WTC11 (cell line): ENCODE measurements at regions not wholly inside any gene's neighbourhood (a gene's known extent, or its start where the extent isn't known, plus 50 kb on each side); places are given as distances from the start of the nearest gene placed in this dataset.

ENCODE experiments used
- ATAC-seq: fragments of 200-7000 bp; cut with Tn5 transposase; 2 replicates; pipeline ENCODE4 v1.10.0; 2021; ENCODE audit warnings: mild to moderate bottlenecking, moderate library complexity
- CTCF ChIA-PET: fragments of 300-600 bp; sonication (Branson Sonifier 250); formaldehyde crosslinking; loops from one replicate; lab custom pipeline; 2021; ENCODE audit warnings: antibody characterized with exemption; lab: Charles Lee
- POLR2A ChIA-PET: fragments of 350-600 bp; sonication (Branson Sonifier 250); formaldehyde crosslinking; loops from one replicate; lab custom pipeline; 2021; ENCODE audit warnings: antibody characterized with exemption; lab: Charles Lee
- DNase-seq: peaks from one replicate; pipeline ENCODE4 v3.0.0; 2021; ENCODE audit warnings: low spot score
- H3K27ac Mint-ChIP-seq: 2 replicates; pipeline ENCODE4 v1.8.0; 2021; ENCODE audit warnings: mixed read lengths
- H3K27me3 Mint-ChIP-seq: 2 replicates; pipeline ENCODE4 v1.8.0; 2021; ENCODE audit warnings: low read depth, mild to moderate bottlenecking, moderate library complexity, mixed read lengths
- H3K36me3 Mint-ChIP-seq: 2 replicates; pipeline ENCODE4 v1.8.0; 2021; ENCODE audit warnings: mixed read lengths
- H3K4me1 Mint-ChIP-seq: 2 replicates; pipeline ENCODE4 v1.8.0; 2022; ENCODE audit warnings: mixed read lengths
- H3K4me3 Mint-ChIP-seq: 2 replicates; pipeline ENCODE4 v1.8.0; 2021; ENCODE audit warnings: mild to moderate bottlenecking, moderate library complexity, mixed read lengths
- H3K9me3 Mint-ChIP-seq: 2 replicates; pipeline ENCODE4 v1.8.0; 2021; ENCODE audit warnings: mixed read lengths
- AFF4 ChIP-seq: sonication (generic); formaldehyde crosslinking; IDR thresholded peaks from 2 replicates; pipeline ENCODE4 v1.8.1; 2023; ENCODE audit warnings: mild to moderate bottlenecking, missing genetic modification reagents, borderline replicate concordance
- CDX4 ChIP-seq: fragments of 250-450 bp; sonication (Bioruptor Pico); IDR thresholded peaks from 2 replicates; pipeline ENCODE4 v1.9.0; 2021; ENCODE audit warnings: moderate library complexity, mild to moderate bottlenecking, inconsistent platforms, borderline replicate concordance
- E2F1 ChIP-seq: sonication (generic); formaldehyde crosslinking; IDR thresholded peaks from 2 replicates; pipeline ENCODE4 v1.8.0; 2022; ENCODE audit warnings: mild to moderate bottlenecking, missing genetic modification reagents
- FOXK1 ChIP-seq: sonication (generic); formaldehyde crosslinking; IDR thresholded peaks from 2 replicates; pipeline ENCODE4 v1.8.0; 2022; ENCODE audit warnings: mild to moderate bottlenecking, moderate library complexity, missing genetic modification reagents
- FOXP1 ChIP-seq: sonication (generic); formaldehyde crosslinking; IDR thresholded peaks from 2 replicates; pipeline ENCODE4 v1.8.0; 2022; ENCODE audit warnings: missing genetic modification reagents, mild to moderate bottlenecking, moderate library complexity, borderline replicate concordance
- GABPB1 ChIP-seq: sonication (generic); formaldehyde crosslinking; IDR thresholded peaks from 2 replicates; pipeline ENCODE4 v1.8.1; 2023; ENCODE audit warnings: mild to moderate bottlenecking, missing genetic modification reagents
- GTF2I ChIP-seq: fragments of 250-450 bp; sonication (Bioruptor Pico); conservative IDR thresholded peaks from 2 replicates; pipeline ENCODE4 v1.4.0; 2021; ENCODE audit warnings: mild to moderate bottlenecking
- JAZF1 ChIP-seq: fragments of 250-450 bp; sonication (Bioruptor Pico); IDR thresholded peaks from 2 replicates; pipeline ENCODE4 v1.9.0; 2021; ENCODE audit warnings: moderate library complexity, mild to moderate bottlenecking, inconsistent platforms
- NFATC4 ChIP-seq: fragments of 250-450 bp; sonication (Bioruptor Pico); IDR thresholded peaks from 2 replicates; pipeline ENCODE4 v1.9.0; 2021; ENCODE audit warnings: mild to moderate bottlenecking
- NFE2L1 ChIP-seq: sonication (generic); formaldehyde crosslinking; IDR thresholded peaks from 2 replicates; pipeline ENCODE4 v1.8.1; 2023; ENCODE audit warnings: missing genetic modification reagents
- NFYB ChIP-seq: sonication (generic); formaldehyde crosslinking; conservative IDR thresholded peaks from 2 replicates; pipeline ENCODE4 v1.8.0; 2022; ENCODE audit warnings: low read depth, missing genetic modification reagents
- PREB ChIP-seq: sonication (generic); formaldehyde crosslinking; IDR thresholded peaks from 2 replicates; pipeline ENCODE4 v1.8.1; 2022; ENCODE audit warnings: mild to moderate bottlenecking, missing genetic modification reagents, moderate library complexity, borderline replicate concordance
- PRRX2 ChIP-seq: fragments of 250-450 bp; sonication (Bioruptor Pico); IDR thresholded peaks from 2 replicates; pipeline ENCODE4 v1.8.0; 2021; ENCODE audit warnings: mild to moderate bottlenecking
- RORB ChIP-seq: fragments of 250-450 bp; sonication (Bioruptor Pico); IDR thresholded peaks from 2 replicates; pipeline ENCODE4 v1.9.0; 2021; ENCODE audit warnings: mild to moderate bottlenecking
- TEAD1 ChIP-seq: sonication (generic); formaldehyde crosslinking; IDR thresholded peaks from 2 replicates; pipeline ENCODE4 v1.8.0; 2022; ENCODE audit warnings: mild to moderate bottlenecking, missing genetic modification reagents
- USF2 ChIP-seq: sonication (generic); formaldehyde crosslinking; IDR thresholded peaks from 2 replicates; pipeline ENCODE4 v1.8.1; 2023; ENCODE audit warnings: mild to moderate bottlenecking, missing genetic modification reagents, moderate library complexity
- ZBTB43 ChIP-seq: sonication (generic); formaldehyde crosslinking; IDR thresholded peaks from 2 replicates; pipeline ENCODE4 v1.8.1; 2023; ENCODE audit warnings: mild to moderate bottlenecking, missing genetic modification reagents
- ZNF121 ChIP-seq: sonication (generic); formaldehyde crosslinking; IDR thresholded peaks from 2 replicates; pipeline ENCODE4 v1.8.0; 2023; ENCODE audit warnings: missing genetic modification reagents
- ZNF138 ChIP-seq: sonication (generic); formaldehyde crosslinking; conservative IDR thresholded peaks from 2 replicates; pipeline ENCODE4 v1.8.1; 2022; ENCODE audit warnings: mild to moderate bottlenecking, moderate library complexity, missing genetic modification reagents
- ZNF232 ChIP-seq: sonication (generic); formaldehyde crosslinking; IDR thresholded peaks from 2 replicates; pipeline ENCODE4 v1.8.0; 2022; ENCODE audit warnings: mild to moderate bottlenecking, missing genetic modification reagents
- ZNF263 ChIP-seq: sonication (generic); formaldehyde crosslinking; IDR thresholded peaks from 2 replicates; pipeline ENCODE4 v1.8.1; 2022; ENCODE audit warnings: low read depth, mild to moderate bottlenecking, moderate library complexity, missing genetic modification reagents
- ZNF396 ChIP-seq: fragments of 250-450 bp; sonication (Bioruptor Pico); IDR thresholded peaks from 2 replicates; pipeline ENCODE4 v1.8.0; 2021; ENCODE audit warnings: mild to moderate bottlenecking, moderate library complexity, borderline replicate concordance
- ZNF423 ChIP-seq: fragments of 250-450 bp; sonication (Bioruptor Pico); IDR thresholded peaks from 2 replicates; pipeline ENCODE4 v2.1.2; 2022; ENCODE audit warnings: mild to moderate bottlenecking, moderate library complexity
- ZNF671 ChIP-seq: fragments of 250-450 bp; sonication (Bioruptor Pico); IDR thresholded peaks from 2 replicates; pipeline ENCODE4 v1.8.0; 2021; ENCODE audit warnings: mild to moderate bottlenecking
- ZSCAN18 ChIP-seq: fragments of 250-450 bp; sonication (Bioruptor Pico); IDR thresholded peaks from 2 replicates; pipeline ENCODE4 v2.1.2; 2022; ENCODE audit warnings: mild to moderate bottlenecking, moderate library complexity

GRCh38 chr11:109870297-109870696 is 222.9 kb upstream of the ZC3H12C start:
- no peaks in the 10 kb centered on the region for H3K36me3 Mint-ChIP-seq
- POLR2A ChIA-PET, result no interaction called here
- TF ChIP-seq ZNF121 (CRISPR knock-in tag), result no peak
- no peak for TF ChIP-seq PRRX2 (CRISPR knock-in tag)
- TF ChIP-seq E2F1 (CRISPR knock-in tag), result no peak
- no peak for TF ChIP-seq ZBTB43
- TF ChIP-seq ZNF396, result no peak
- TF ChIP-seq NFE2L1 (CRISPR knock-in tag), result no peak
- TF ChIP-seq PREB (CRISPR knock-in tag), result no peak
- no peak for TF ChIP-seq GTF2I (CRISPR knock-in tag)
- TF ChIP-seq FOXP1 (CRISPR knock-in tag), result no peak
- no peak for TF ChIP-seq ZNF671 (CRISPR knock-in tag)
- TF ChIP-seq ZNF232 (CRISPR knock-in tag), result no peak
- TF ChIP-seq ZNF423 (CRISPR knock-in tag), result no peak
- no peak for TF ChIP-seq AFF4 (CRISPR knock-in tag)
- TF ChIP-seq TEAD1, result no peak
- no peak for TF ChIP-seq ZNF138 (CRISPR knock-in tag)
- H3K27ac Mint-ChIP-seq, result no peak overlapping the region
- H3K4me3 Mint-ChIP-seq, result no peak overlapping the region
- DNase-seq (no peak), ATAC-seq (no peak)
- H3K9me3 Mint-ChIP-seq, result peaks cover 9% of the 10 kb centered on the region
- H3K4me1 Mint-ChIP-seq, result peaks cover under 1% of the 10 kb centered on the region; the same call in 1 of the 2 replicates
- CTCF ChIA-PET, result interaction anchor here (0.9 kb wide), 1 partner anchor 69 kb away, joined by 4 read pairs; no protein-coding TSS in a partner anchor
- H3K27me3 Mint-ChIP-seq, result no peaks in the 10 kb centered on the region

- CTCF ChIA-PET, result interaction anchor here (0.6 to 0.7 kb wide), 2 partner anchors 62 to 64 kb away, joined by 3 read pairs; no protein-coding TSS in a partner anchor
- TF ChIP-seq NFYB (CRISPR knock-in tag) (no peak), ZSCAN18 (no peak), USF2 (no peak), TEAD1 (no peak), NFATC4 (CRISPR knock-in tag) (no peak), JAZF1 (CRISPR knock-in tag) (no peak), ZNF121 (CRISPR knock-in tag) (no peak), FOXK1 (CRISPR knock-in tag) (no peak), ZBTB43 (no peak), GABPB1 (CRISPR knock-in tag) (no peak), RORB (CRISPR knock-in tag) (no peak), CDX4 (CRISPR knock-in tag) (no peak), ZNF263 (CRISPR knock-in tag) (no peak)
- ATAC-seq (no peak), DNase-seq (no peak)
- peaks cover 7% of the 10 kb centered on the region for H3K9me3 Mint-ChIP-seq
- no peak overlapping the region for H3K27ac Mint-ChIP-seq
- H3K4me3 Mint-ChIP-seq, result no peak overlapping the region
- H3K4me1 Mint-ChIP-seq, result no peaks in the 10 kb centered on the region
- POLR2A ChIA-PET, result no interaction called here
- no peaks in the 10 kb centered on the region for H3K36me3 Mint-ChIP-seq
- H3K27me3 Mint-ChIP-seq, result no peaks in the 10 kb centered on the region
These were observed 216.1 kb upstream of the ZC3H12C start for GRCh38 chr11:109877043-109877442.
